NCI-H1105 treated with DMSO at 0.1 percent for 48 hours (cell line): ENCODE measurements at regions not wholly inside any gene's neighbourhood (a gene's known extent, or its start where the extent isn't known, plus 50 kb on each side); places are given as distances from the start of the nearest gene placed in this dataset.
"Not testable (repeated sequence)": the region's sequence is repeated elsewhere in the genome, so short reads cannot be mapped to it uniquely, and the experiment has no call there.

Source experiments
- DNase-seq: peaks from one replicate; lab custom pipeline; 2025; lab: John Stamatoyannopoulos, UW

DNA sequence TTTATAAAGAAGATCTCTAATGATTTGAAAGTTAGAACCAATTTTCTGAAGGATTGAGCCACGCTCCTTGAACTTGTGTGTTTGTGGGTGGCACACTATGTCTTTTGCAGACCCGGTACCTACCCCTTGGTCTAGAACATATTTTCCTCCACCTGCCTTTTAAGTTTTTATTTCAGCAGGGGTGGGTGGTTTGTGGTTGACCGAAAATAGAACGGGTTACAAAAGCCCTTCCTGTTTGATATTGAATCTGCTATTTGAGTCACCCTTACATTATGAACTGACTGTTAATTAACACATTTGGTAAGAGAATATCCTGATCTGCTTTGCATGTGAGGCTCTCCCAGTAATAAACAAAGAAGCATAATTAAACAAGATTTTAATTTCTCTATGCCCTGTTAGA, 697.5 kb downstream of the GOLGA6L6 start:
- DNase-seq: not testable (repeated sequence)
